AG04449 (cell line): ENCODE measurements at regions not wholly inside any gene's neighbourhood (a gene's known extent, or its start where the extent isn't known, plus 50 kb on each side); places are given as distances from the start of the nearest gene placed in this dataset.

Source experiments
- CTCF ChIA-PET: fragments of 350-600 bp; formaldehyde crosslinking; extraction: SDS; loops from one replicate; lab custom pipeline; 2021; ENCODE audit warnings: antibody characterized with exemption; lab: Yijun Ruan, JAX
- POLR2A ChIA-PET: fragments of 400-600, 350-600 bp; formaldehyde crosslinking; extraction: SDS; loops from one replicate; lab custom pipeline; 2020; ENCODE audit warnings: antibody characterized with exemption, inconsistent platforms; lab: Yijun Ruan, JAX
- DNase-seq: peaks from one replicate; pipeline ENCODE4 v3.0.0-alpha.2; 2010; ENCODE audit warnings: low read depth, low spot score
- H3K4me3 ChIP-seq: 2 replicates; pipeline ENCODE4 v1.5.1; 2011; ENCODE audit warnings: low read depth, mild to moderate bottlenecking, control low read depth, low read length
- CTCF ChIP-seq: IDR thresholded peaks from one replicate; pipeline ENCODE4 v1.5.1; 2011; ENCODE audit warnings: mild to moderate bottlenecking, moderate library complexity, low read length, control low read depth, inconsistent platforms; ENCODE audit not compliant: insufficient read depth; ENCODE audit errors: missing control alignments

GRCh38 chr2:145136702-145137101, 616.8 kb upstream of the ZEB2 start:
- TF ChIP-seq CTCF = no peak
- DNase-seq = no peak
- CTCF ChIA-PET = no interaction called here
- POLR2A ChIA-PET = no interaction called here
- no peak overlapping the region for H3K4me3 ChIP-seq

- POLR2A ChIA-PET = no interaction called here
Measured at GRCh38 chr2:145126146-145126545, 606.2 kb upstream of the ZEB2 start.

GRCh38 chr2:145124085-145124484, 604.2 kb upstream of the ZEB2 start:
- CTCF ChIA-PET = no interaction called here

More at GRCh38 chr2:145126146-145126545, 606.2 kb upstream of the ZEB2 start:
- no peak for TF ChIP-seq CTCF
- H3K4me3 ChIP-seq = no peak overlapping the region
- no peak for DNase-seq
- CTCF ChIA-PET = no interaction called here

GRCh38 chr2:145123606-145124005, 603.7 kb upstream of the ZEB2 start:
- TF ChIP-seq CTCF = no peak
- no peak overlapping the region for H3K4me3 ChIP-seq
- POLR2A ChIA-PET = no interaction called here
- no peak for DNase-seq
- CTCF ChIA-PET = no interaction called here

More at GRCh38 chr2:145124085-145124484, 604.2 kb upstream of the ZEB2 start:
- TF ChIP-seq CTCF = no peak
- no peak overlapping the region for H3K4me3 ChIP-seq
- POLR2A ChIA-PET = no interaction called here
- no peak for DNase-seq

- no peak overlapping the region for H3K4me3 ChIP-seq
- no peak for TF ChIP-seq CTCF
- DNase-seq = no peak
- ChIA-PET CTCF (no interaction called here), POLR2A (no interaction called here)
Measured at GRCh38 chr2:145119225-145119624, 599.3 kb upstream of the ZEB2 start.

GRCh38 chr2:145116834-145117725, 597.2 kb upstream of the ZEB2 start:
- no peak overlapping the region for H3K4me3 ChIP-seq
- no peak for DNase-seq
- TF ChIP-seq CTCF = no peak
- ChIA-PET CTCF (no interaction called here), POLR2A (no interaction called here)
